HCT116 (cell line): ENCODE measurements at regions not wholly inside any gene's neighbourhood (a gene's known extent, or its start where the extent isn't known, plus 50 kb on each side); places are given as distances from the start of the nearest gene placed in this dataset.

Source experiments
- ATAC-seq: fragments of 200-7000 bp; cut with Tn5 transposase; 2 replicates; pipeline ENCODE4 v1.9.1; 2020; ENCODE audit warnings: mild to moderate bottlenecking, moderate library complexity
- BruUV-seq: library from RNA; stranded (reverse); fragments of 400-500 nt; replicated peaks from 2 replicates; lab custom pipeline; 2021; lab: Mats Ljungman, UMichigan
- CTCF ChIA-PET: fragments of 300-600 bp; sonication (Branson Sonifier 250); formaldehyde crosslinking; loops from one replicate; lab custom pipeline; 2021; ENCODE audit warnings: antibody characterized with exemption; lab: Charles Lee
- POLR2A ChIA-PET: fragments of 300-600, 350-600 bp; sonication (Branson Sonifier 250); formaldehyde crosslinking; loops from one replicate; lab custom pipeline; 2021; ENCODE audit warnings: antibody characterized with exemption; lab: Charles Lee
- RAD21 ChIA-PET, 2 experiments: fragments of 300-600 bp; sonication (Branson Sonifier 250); formaldehyde crosslinking; loops; one replicate each; lab custom pipeline; 2023; ENCODE audit warnings: low total read pairs in 2 of 2; ENCODE audit not compliant: uncharacterized antibody in 2 of 2, unreplicated experiment in 2 of 2, low non-redundant PET in 1 of 2; lab: Charles Lee
- DNase-seq: peaks from one replicate; pipeline ENCODE4 v3.0.0-alpha.2; 2010; ENCODE audit warnings: low read depth, low spot score
- H2AFZ ChIP-seq: fragments of 200-600 bp; shearing (Covaris generic), sonication (generic); 2 replicates; pipeline ENCODE4 v1.6.1; 2017; ENCODE audit warnings: low read depth, mixed run types, mixed read lengths, antibody characterized with exemption, low read length; ENCODE audit not compliant: poor library complexity, severe bottlenecking
- H3K27ac ChIP-seq: 2 replicates; pipeline ENCODE4 v1.5.1; 2012; ENCODE audit warnings: low read depth, low read length
- H3K27me3 ChIP-seq: fragments of 200-600 bp; sonication (generic); 2 replicates; pipeline ENCODE4 v1.6.1; 2016; ENCODE audit warnings: mixed run types, low read length, mixed read lengths; ENCODE audit not compliant: insufficient read depth
- H3K36me3 ChIP-seq, 2 experiments: fragments of 200-500 bp in 1 of 2; fragments of 200-600 bp in 1 of 2; sonication (Bioruptor generic) in 1 of 2; sonication (generic) in 1 of 2; 2 replicates each; pipeline versions ENCODE4 v1.5.1 to v1.6.1; 2014 to 2016; ENCODE audit warnings: low read length in 2 of 2, inconsistent platforms in 1 of 2, mixed read lengths in 1 of 2, mixed run types in 1 of 2; ENCODE audit not compliant: insufficient read depth in 2 of 2, control insufficient read depth in 1 of 2
- H3K4me1 ChIP-seq, 2 experiments: fragments of 200-600 bp in 1 of 2; sonication (generic) in 1 of 2; 2 replicates each; pipeline versions ENCODE4 v1.5.1 to v1.6.1; 2012 to 2017; ENCODE audit warnings: low read length in 2 of 2, inconsistent platforms in 1 of 2, mild to moderate bottlenecking in 1 of 2, mixed read lengths in 1 of 2, mixed run types in 1 of 2, moderate library complexity in 1 of 2; ENCODE audit not compliant: insufficient read depth in 2 of 2, control insufficient read depth in 1 of 2
- H3K4me2 ChIP-seq: fragments of 200-600 bp; sonication (generic); 2 replicates; pipeline ENCODE4 v1.6.1; 2017; ENCODE audit warnings: mixed run types, low read length, mixed read lengths
- H3K4me3 ChIP-seq, 2 experiments: fragments of 200-600 bp in 1 of 2; sonication (generic) in 1 of 2; replicated peaks in 1 of 2; 2 replicates each; pipeline ENCODE4 v1.5.1; 2011 to 2016; ENCODE audit warnings: low read length in 2 of 2, control low read depth in 1 of 2, low read depth in 1 of 2, mild to moderate bottlenecking in 1 of 2, mixed read lengths in 1 of 2, mixed run types in 1 of 2
- H3K79me2 ChIP-seq: fragments of 200-600 bp; sonication (generic); 2 replicates; pipeline ENCODE4 v1.6.1; 2017; ENCODE audit warnings: mild to moderate bottlenecking, mixed run types, low read length, moderate library complexity, mixed read lengths; ENCODE audit not compliant: insufficient read depth
- H3K9ac ChIP-seq: fragments of 200-600 bp; sonication (generic); 2 replicates; pipeline ENCODE4 v1.6.1; 2016; ENCODE audit warnings: low read length, mixed read lengths
- H3K9me2 ChIP-seq: fragments of 200-600 bp; sonication (generic), shearing (Covaris generic); 2 replicates; pipeline ENCODE4 v1.6.1; 2017; ENCODE audit warnings: mixed run types, mild to moderate bottlenecking, moderate library complexity; ENCODE audit not compliant: insufficient read depth
- H3K9me3 ChIP-seq, 2 experiments: fragments of 200-500 bp in 1 of 2; fragments of 200-600 bp in 1 of 2; sonication (Bioruptor generic) in 1 of 2; sonication (generic) in 1 of 2; 2 replicates each; pipeline ENCODE4 v1.6.1; 2014 to 2017; ENCODE audit warnings: low read length in 2 of 2, mixed read lengths in 2 of 2, inconsistent platforms in 1 of 2, low read depth in 1 of 2, mild to moderate bottlenecking in 1 of 2, mixed run types in 1 of 2, moderate library complexity in 1 of 2; ENCODE audit not compliant: control insufficient read depth in 1 of 2, insufficient read depth in 1 of 2
- H4K20me1 ChIP-seq: fragments of 200-600 bp; sonication (generic), shearing (Covaris generic); 2 replicates; pipeline ENCODE4 v1.6.1; 2017; ENCODE audit warnings: mixed run types, mild to moderate bottlenecking, moderate library complexity; ENCODE audit not compliant: insufficient read depth
- CBX3 ChIP-seq: IDR thresholded peaks from 2 replicates; pipeline ENCODE4 v1.6.1; 2012; ENCODE audit warnings: low read depth
- CEBPB ChIP-seq: IDR thresholded peaks from 2 replicates; pipeline ENCODE4 v1.6.1; 2012; ENCODE audit warnings: low read depth
- EZH2 ChIP-seq: fragments of 200-600 bp; sonication (generic); IDR thresholded peaks from 2 replicates; pipeline ENCODE4 v1.6.1; 2017; ENCODE audit warnings: antibody characterized with exemption, mixed run types
- EZH2phosphoT487 ChIP-seq: fragments of 200-600 bp; IDR thresholded peaks from 2 replicates; pipeline ENCODE4 v1.6.1; 2018; ENCODE audit warnings: antibody characterized with exemption, borderline replicate concordance
- FOSL1 ChIP-seq: IDR thresholded peaks from 2 replicates; pipeline ENCODE4 v1.6.1; 2012; ENCODE audit warnings: low read depth
- JUND ChIP-seq: IDR thresholded peaks from 2 replicates; pipeline ENCODE4 v1.6.1; 2012
- MAX ChIP-seq: IDR thresholded peaks from 2 replicates; pipeline ENCODE4 v1.6.1; 2012
- POLR2A ChIP-seq: IDR thresholded peaks from 2 replicates; pipeline ENCODE4 v1.7.0; 2011; ENCODE audit warnings: borderline replicate concordance; ENCODE audit not compliant: insufficient read depth, insufficient read length; ENCODE audit errors: extremely low read depth
- POLR2AphosphoS5 ChIP-seq: IDR thresholded peaks from 2 replicates; pipeline ENCODE4 v1.6.1; 2011; ENCODE audit warnings: mild to moderate bottlenecking, low read depth, low read length, moderate library complexity
- RAD21 ChIP-seq: IDR thresholded peaks from 2 replicates; pipeline ENCODE4 v1.6.1; 2012; ENCODE audit warnings: low read depth, mild to moderate bottlenecking
- REST ChIP-seq: IDR thresholded peaks from 2 replicates; pipeline ENCODE4 v1.6.1; 2012; ENCODE audit warnings: low read depth
- SIN3A ChIP-seq: IDR thresholded peaks from 2 replicates; pipeline ENCODE4 v1.6.1; 2012; ENCODE audit warnings: low read depth
- SP1 ChIP-seq: IDR thresholded peaks from 2 replicates; pipeline ENCODE4 v1.6.1; 2012; ENCODE audit warnings: low read depth
- SRF ChIP-seq: IDR thresholded peaks from 2 replicates; pipeline ENCODE4 v1.6.1; 2012; ENCODE audit warnings: low read depth
- YY1 ChIP-seq: IDR thresholded peaks from 2 replicates; pipeline ENCODE4 v1.6.1; 2011; ENCODE audit warnings: low read length, low read depth, moderate library complexity, mild to moderate bottlenecking; ENCODE audit not compliant: insufficient replicate concordance; ENCODE audit errors: extremely low read depth
- ZFX ChIP-seq: fragments of 450-650 bp; IDR thresholded peaks from 2 replicates; pipeline ENCODE4 v1.6.1; 2017
- ZNF274 ChIP-seq: fragments of 200-500 bp; sonication (Bioruptor generic); IDR thresholded peaks from 2 replicates; pipeline ENCODE4 v1.6.1; 2014; ENCODE audit warnings: mild to moderate bottlenecking, low read depth, low read length, inconsistent platforms
- intact Hi-C: fragments of 100-400 bp; cut with micrococcal nuclease; formaldehyde crosslinking; loops from 2 replicates; pipeline ENCODE4 v1.10.0; 2022
- TF ChIP-seq, protein P1 (sequence below), 3 experiments: fragments of 200-600 bp in 1 of 3; sonication (generic) in 1 of 3; IDR thresholded peaks in 2 of 3; conservative IDR thresholded peaks in 1 of 3; 2 replicates each; pipeline ENCODE4 v1.5.1; 2012 to 2017; ENCODE audit warnings: low read depth in 2 of 3, low read length in 2 of 3, antibody characterized with exemption in 1 of 3, borderline replicate concordance in 1 of 3, control low read depth in 1 of 3, mild to moderate bottlenecking in 1 of 3, mixed read lengths in 1 of 3, mixed run types in 1 of 3, moderate library complexity in 1 of 3; ENCODE audit not compliant: insufficient read depth in 1 of 3

- no peaks in the 10 kb centered on the region for H3K4me1 ChIP-seq
- H3K27me3 ChIP-seq = peaks cover 7% of the 10 kb centered on the region; the same call in 1 of the 2 replicates
- ATAC-seq = no peak
- RAD21 ChIA-PET = no interaction called here
- no TSS peak for BruUV-seq
- H3K4me2 ChIP-seq = no peak overlapping the region
- CTCF ChIA-PET = no interaction called here
- no peaks in the 10 kb centered on the region for H3K9me2 ChIP-seq
- no peaks in the 10 kb centered on the region for H3K9me3 ChIP-seq
- no peak overlapping the region for H3K4me3 ChIP-seq
- no peak overlapping the region for H2AFZ ChIP-seq
- intact Hi-C loops = no loop called here
- H3K79me2 ChIP-seq = no peaks in the 10 kb centered on the region
- H3K36me3 ChIP-seq = no peaks in the 10 kb centered on the region
- DNase-seq = no peak
- TF ChIP-seq, protein P1, sequence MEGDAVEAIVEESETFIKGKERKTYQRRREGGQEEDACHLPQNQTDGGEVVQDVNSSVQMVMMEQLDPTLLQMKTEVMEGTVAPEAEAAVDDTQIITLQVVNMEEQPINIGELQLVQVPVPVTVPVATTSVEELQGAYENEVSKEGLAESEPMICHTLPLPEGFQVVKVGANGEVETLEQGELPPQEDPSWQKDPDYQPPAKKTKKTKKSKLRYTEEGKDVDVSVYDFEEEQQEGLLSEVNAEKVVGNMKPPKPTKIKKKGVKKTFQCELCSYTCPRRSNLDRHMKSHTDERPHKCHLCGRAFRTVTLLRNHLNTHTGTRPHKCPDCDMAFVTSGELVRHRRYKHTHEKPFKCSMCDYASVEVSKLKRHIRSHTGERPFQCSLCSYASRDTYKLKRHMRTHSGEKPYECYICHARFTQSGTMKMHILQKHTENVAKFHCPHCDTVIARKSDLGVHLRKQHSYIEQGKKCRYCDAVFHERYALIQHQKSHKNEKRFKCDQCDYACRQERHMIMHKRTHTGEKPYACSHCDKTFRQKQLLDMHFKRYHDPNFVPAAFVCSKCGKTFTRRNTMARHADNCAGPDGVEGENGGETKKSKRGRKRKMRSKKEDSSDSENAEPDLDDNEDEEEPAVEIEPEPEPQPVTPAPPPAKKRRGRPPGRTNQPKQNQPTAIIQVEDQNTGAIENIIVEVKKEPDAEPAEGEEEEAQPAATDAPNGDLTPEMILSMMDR (IDR thresholded peaks at IDR 0.05 in 2 of 3, conservative IDR thresholded peaks at IDR 0.05 in 1 of 3; ENCODE audit: borderline replicate concordance in 1 of 3, insufficient read depth in 1 of 3, low read depth in 2 of 3, low read length in 2 of 3) = no peak
- TF ChIP-seq YY1 (no peak), SRF (no peak), CEBPB (no peak), ZNF274 (no peak), CBX3 (no peak), REST (no peak), POLR2A (no peak), EZH2phosphoT487 (no peak), ZFX (no peak), JUND (no peak), MAX (no peak), POLR2AphosphoS5 (no peak), RAD21 (no peak), SIN3A (no peak), EZH2 (no peak), FOSL1 (no peak), SP1 (no peak)
- H3K9ac ChIP-seq = no peak overlapping the region
- no peaks in the 10 kb centered on the region for H4K20me1 ChIP-seq
- POLR2A ChIA-PET = no interaction called here
- H3K27ac ChIP-seq = no peak overlapping the region
These were observed 50.3 kb upstream of the E2F8 start for GRCh38 chr11:19291064-19291463.
